ENCODE measurements at regions not wholly inside any gene's neighbourhood (a gene's known extent, or its start where the extent isn't known, plus 50 kb on each side); places are given as distances from the start of the nearest gene placed in this dataset.

DNA sequence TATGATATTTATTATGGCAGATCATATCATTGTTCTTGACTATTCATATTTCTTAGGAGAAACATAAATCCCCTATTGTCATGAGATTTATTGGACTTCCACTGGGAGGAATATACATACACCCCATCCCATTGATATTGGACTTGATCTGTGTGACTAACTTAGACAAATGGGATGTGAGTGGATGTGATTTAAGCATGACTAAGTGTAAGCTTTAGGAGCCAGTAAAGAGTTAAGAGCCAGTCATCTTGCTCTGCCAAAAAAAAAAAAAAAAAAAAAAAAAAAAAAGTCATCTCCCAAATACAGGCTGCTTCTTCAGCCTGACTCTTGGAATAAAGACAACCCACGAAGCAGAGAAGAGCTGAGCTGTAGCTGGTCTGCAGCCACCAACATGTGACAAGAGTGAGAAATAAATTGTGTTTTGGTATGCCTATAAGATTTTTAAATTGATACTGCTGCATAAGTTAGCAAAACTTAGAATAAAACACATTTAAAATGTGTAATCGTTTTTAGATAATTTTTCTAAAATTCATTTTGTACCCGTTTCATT, 595.0 kb upstream of the LRRC4C start:
- DNase-seq: no peak

DNA sequence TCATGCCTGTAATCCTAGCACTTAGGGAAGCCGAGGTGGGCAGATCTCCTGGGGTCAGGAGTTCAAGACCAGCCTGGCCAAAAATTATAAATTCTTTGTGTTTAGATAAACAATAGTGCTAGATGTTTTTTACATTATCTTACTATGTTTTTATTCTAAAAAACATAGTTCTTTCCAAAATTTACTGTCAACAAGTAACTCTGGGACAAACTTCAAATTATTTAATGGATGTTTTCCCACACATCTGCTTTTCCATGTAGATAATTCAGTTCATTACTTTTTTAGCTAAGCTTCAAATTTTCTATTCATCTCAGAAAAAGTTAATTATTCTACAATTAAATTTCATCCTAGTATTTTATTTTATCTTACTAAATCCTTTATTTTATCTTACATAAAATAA, 596.2 kb upstream of the LRRC4C start:
- DNase-seq: no peak

DNA sequence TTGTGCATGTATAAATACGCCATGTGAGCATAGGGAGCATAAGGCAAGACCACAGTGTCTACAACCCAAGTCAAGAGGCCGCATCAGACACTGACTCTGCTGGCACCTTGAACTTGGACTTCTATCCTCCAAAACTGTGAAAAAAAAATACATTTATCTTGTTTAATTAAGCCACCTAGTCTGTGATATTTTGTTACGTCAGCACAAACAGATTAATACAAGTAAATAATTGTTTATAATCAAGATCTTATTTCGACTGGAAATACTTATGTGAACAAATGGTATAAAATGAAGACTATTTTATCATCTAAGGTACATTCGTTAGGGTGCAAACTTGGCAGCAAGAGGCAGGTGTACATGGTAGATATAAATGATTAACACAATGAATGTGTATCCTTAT, 599.3 kb upstream of the LRRC4C start:
- DNase-seq: no peak

DNA sequence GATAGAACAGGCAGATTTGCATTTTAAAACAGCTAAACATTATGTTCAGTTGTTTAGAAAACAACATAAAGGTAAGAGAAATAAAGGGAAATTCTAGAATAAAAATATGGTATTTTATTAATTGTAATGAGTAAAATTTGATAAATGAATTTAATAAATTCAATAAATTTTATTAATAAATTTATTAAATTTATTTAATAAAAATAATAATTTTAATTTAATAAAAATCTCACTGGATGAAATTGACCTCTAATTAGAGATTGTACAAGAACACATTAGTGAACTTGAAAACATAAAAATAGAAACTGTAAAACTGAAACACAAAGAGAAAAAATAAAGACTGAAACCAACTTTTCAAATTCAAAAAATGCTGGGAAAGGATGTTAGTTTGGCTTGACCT, 605.7 kb upstream of the LRRC4C start:
- no peak for DNase-seq

DNA sequence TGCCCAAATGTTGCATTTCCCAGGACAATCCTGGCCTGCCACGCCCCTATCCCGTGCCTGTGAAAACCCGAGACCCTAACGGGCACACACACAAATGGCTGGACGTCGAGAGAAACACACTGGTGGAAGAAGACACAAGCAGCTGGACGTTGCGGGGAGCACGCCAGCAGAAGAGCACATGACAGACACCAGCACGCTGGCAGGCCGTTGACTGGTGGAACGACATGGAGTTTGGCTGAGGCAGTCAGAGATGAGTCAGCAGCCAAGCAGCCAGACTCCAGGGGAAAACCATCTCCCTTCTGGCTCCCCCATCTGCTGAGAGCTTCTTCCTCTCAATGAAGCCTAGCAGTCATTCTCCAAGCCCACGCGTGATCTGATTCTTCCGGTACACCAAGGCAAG, 606.7 kb upstream of the LRRC4C start:
- DNase-seq: no peak

DNA sequence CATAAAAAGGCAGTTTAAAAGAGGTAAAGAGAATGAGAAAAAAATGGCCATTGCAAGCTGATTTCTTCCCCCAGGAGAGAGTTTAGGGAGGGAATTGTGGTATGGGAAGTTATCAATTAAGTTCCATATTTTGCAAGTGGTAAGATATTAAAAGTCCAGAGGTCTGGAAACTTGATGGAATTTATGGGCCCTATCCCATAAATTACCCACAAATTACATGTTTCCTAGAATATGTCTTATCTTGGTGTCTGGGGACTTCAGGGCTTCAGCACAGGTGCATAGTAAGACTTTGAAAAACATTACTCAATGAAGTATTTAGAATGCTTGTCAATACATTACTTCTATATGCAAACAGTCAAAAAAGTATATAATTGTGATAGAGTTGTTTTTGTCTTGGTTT, 614.9 kb upstream of the LRRC4C start:
- DNase-seq: no peak

DNA sequence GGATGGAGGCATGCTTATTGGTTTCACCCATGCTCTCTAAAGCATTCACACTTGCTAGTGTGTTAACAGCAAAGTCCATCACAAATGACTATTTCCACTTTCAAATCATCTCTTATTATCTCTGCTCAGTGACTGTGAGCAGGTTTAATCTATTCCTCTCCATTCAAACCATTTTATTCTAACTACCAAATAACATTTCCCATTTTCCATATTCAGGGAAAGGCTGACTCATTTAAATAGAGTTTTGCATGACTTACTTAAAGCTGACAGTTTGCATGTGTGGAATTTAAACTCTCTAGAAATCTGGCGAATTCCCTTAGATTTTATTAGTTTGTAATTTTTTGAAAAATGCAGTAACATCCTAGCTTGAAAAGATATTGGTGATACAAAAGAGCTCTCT, 615.7 kb upstream of the LRRC4C start:
- no peak for DNase-seq

DNA sequence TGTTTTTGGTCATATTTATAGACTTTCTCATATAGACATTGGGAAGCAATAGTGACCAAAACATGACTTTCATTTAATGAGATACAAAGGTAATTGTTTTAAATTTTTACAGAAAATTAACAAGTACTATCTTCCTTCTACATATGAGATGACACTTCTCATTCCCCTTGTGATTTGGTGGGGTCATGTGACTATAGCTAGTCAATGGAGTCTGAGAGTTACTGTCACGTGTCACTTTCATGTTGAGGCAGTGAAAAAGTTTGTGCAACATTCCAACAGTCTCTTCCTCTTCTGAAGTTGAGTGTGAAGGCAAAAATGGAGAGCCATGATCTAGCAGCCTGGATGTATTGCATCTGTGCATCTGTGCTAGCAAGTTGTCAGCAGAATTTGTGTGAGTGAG, 618.3 kb upstream of the LRRC4C start:
- no peak for DNase-seq

DNA sequence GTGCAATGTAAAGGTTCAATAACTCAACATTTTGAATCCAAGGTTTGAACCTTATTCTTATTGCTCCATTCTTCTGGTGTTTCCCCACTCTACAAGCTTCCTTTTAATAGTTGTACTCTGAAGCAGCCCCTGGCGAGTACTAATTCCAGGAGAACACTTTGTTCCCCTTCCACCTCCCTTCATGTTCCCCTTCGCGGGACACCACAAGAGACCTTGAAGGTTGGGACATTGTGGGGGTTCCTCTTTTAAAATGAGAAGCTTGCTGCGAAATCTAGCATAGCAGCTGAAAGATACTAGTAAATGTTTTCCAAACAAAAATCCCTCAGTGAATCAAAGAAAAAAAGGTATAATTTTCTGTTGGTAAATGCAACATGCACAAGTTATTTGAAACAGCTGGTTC, 626.3 kb upstream of the LRRC4C start:
- DNase-seq: no peak

DNA sequence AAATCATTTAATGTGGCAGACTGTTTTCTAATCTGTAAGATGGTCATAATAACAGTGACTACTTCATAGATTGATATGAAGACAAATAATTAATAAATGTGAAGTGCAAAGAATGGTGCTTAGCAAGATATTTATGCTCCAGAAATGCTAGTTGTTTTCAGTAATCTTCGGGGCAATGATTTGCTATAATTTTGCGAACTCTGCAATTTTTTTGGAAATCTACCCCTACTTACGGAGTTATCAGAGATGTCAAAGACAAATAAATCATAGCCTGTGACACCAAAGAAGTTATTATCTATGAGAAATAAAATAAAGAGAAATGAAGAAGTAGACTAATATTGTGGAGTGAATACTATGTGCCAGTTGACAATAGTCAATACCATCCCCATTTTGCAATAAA, 634.1 kb upstream of the LRRC4C start:
- DNase-seq: no peak

DNA sequence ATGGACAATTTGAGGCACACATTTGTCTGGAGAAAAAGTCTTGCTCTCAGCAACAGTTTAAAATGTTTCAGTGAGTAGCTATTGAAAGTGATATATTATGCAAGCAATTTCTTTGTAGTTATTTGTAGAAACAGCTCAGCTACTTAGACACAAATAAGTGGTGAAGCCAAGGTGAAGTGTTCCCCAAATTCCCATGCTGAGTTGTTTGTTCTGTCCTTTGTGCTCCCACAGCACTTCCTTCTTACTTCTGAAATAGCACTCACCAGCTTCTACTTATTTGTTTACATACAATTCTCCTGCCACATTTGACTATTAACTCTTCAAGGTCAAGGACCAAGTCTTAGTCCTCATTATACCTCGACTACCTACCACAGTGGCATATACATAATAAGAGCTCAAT, 638.6 kb upstream of the LRRC4C start:
- no peak for DNase-seq

DNA sequence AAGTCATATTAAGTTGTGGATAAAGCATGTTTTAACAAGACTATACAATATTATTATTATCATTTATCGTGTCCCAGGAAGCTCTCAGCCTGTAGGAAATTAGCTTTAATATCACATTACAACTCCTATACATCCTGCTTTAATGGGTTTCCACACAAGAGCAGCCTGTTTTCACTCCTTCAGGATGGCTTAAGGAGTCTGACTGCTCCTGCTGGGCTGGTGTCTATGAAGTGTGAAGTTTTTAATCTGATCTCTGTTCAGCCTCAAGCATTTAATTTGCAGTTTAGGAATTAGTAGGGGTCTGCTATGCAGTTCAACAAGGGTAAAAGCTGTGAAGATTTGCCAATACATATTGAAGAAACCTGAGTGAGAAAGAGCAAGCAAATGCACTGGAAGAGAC, 653.4 kb upstream of the LRRC4C start:
- DNase-seq: no peak

DNA sequence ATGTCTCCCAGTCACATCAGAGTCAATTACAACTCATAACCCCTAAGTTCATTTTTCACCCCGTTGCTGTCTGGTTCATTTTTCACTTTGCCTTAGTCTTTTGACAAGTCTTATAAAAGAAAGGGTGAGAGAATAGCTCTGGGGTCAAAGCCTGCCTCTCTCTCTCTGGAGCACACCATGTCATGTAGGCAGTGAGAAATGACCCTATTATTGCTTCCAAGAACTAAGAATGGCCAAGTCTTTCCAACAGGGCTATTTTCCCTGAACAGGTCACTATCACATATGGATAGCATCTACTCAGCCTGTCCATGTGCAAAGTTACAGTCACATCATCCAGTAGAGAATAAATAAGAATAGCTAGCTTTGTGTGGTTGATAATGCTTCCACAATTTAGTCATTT, 655.5 kb upstream of the LRRC4C start:
- DNase-seq: no peak

DNA sequence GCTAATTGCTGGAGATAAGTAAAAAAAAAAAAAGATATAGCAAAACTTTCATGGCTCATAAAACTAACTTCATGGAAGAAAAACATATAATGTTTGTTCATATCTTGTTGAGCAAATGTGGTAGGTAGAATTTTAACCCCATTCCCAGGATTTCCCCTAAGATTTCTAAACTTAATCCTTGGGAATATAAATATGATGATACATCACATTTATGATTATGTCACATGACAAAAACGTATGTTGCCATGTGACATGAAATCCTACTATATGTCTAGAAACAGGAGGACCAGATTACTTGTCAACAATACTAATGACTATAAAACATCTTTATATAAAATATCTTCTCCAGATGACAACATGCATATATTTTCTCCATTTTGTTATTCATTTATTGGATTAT, 679.0 kb upstream of the LRRC4C start:
- no peak for DNase-seq

DNA sequence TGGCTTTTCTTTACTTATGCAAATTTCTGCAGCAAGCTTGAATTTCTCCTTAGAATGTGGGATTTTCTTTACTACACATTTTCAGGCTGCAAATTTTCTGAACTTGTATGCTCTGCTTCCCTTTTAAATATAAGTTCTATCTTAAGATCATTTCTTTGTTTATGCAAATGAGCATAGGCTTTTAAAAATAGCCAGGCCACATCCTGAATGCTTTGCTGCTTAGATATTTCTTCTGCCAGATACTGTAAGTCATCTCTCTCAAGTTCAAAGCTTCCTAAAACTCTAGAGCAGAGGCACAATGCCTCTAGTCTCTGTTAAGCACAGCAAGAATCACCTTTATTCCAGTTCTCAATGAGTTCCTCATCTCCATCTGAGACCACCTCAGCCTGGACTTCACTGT, 685.9 kb upstream of the LRRC4C start:
- no peak for DNase-seq

DNA sequence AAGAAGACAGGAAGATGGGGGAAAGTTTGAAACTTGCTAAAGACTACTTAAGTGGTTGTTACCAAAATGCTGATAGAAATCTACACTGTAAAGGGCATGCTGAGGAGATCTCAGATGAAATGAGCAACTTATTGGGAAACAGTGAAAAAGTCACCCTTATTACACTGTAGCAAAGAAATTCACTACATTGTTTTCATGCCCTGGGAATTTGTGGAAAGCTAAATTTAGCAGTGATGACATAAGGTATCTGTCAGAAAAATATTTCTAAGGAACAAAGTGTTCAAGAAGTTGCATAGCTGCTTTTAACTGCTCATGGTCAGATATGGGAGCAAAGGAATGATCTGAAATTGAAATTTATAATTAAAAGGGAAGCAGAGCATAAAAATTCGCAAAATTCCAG, 702.4 kb upstream of the LRRC4C start:
- no peak for DNase-seq

DNA sequence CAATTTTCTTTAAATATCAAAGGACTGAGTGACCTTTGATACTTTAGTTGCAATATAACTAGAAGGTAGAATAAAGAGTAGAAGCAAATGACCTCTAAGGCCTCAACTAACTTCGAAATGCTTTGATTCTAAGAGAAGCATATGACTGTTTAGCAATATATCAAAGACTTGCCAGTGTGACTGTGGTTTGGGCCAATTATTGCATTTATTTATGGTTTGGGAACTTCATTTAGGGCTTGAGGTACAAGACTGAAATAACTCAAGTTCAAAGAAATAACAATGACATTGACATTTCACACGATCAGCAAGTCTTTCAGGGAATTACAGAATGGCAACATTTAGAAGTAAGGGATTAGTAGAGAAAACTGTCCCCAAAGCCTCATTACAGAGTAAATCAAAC, 709.7 kb upstream of the LRRC4C start:
- DNase-seq: no peak

DNA sequence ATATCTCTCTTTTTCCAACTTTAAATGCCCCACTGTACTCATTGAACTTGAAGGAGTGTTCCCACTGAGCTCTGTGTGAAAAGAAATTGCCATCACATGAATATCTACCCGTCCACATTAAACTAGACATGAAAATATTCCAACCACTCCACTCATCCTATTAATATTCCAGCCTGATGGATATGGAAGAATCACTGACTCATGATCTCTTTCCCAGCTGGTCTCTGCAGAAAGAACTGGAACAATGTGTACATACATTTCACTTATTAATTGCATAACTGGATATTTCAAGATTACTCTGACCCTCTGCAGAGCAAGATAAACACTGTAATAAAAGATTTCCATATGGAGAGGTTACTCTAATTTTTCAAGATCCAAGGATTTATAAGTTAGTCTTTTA, 711.1 kb upstream of the LRRC4C start:
- no peak for DNase-seq

DNA sequence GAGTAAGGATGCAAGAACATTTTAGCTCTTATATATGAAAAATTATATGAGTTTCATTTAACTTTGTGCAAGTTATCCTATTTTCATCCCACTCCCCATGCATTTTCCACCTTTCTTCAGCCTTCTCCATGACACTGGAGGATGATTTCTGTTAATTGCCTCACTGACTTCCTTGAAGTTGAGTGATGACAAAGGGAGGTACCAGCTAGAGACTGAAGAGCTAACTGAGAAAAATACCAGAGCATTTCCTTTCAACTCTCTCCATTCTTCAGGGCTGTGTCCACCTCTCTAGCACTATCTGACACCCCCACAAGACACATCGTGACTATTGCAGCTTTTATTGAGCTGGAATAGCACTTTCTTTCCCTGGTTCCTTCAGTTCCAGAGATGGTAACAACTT, 711.6 kb upstream of the LRRC4C start:
- DNase-seq: no peak

DNA sequence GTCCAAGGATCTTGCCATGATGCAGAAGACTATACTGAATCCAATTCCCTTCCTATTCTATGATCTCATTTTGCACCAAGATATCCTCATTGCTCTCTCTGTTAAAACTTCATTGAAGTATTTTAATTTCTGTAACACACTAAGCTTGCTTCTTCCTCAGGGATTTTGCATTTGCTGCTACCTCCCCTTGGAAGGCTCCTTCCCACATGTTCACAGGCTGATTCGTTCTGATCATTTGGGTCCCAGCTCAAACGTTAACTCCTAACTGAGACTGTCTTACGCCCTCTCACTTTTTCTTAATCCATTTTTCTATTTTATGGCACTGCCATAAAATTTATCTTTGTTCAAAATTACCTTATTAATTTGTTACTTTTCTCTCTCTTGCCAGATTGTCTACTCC, 713.0 kb upstream of the LRRC4C start:
- no peak for DNase-seq

DNA sequence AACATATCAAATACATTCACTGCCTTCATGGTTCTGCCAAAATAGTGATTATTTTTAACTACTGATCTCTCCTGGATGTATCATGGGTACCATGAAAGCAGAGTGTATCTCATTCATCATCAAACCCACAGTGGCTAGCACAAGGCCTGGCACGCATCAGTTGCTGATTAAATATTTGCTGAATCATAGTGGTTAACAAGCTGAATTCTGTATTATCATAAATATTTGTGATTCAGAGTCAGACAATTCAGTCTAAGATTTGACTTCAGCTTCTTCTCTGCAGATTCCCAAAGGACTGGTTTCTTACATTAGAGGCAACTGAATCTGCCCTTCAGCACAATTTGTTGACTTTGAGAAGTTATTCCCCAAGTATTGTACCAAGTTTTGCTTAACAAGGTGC, 715.8 kb upstream of the LRRC4C start:
- DNase-seq: no peak

DNA sequence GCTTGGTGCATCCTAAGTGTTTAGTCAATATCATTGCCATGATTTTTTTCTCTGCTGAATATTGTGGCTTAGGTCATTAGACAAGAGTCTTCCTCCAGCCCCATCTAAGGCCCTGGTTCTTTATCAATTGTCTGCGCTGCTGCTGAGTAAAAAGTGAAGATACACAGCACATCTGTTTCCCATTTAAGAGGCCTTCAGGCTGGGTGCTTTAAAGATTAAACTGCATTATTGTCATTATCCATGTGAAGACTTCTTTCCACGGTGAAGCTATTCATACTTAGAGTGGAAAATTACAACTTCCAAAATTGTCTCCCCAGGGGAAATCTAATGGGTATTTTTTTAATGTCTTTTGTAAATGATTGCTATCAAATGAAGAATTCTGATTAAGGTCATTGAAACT, 719.8 kb upstream of the LRRC4C start:
- DNase-seq: no peak

DNA sequence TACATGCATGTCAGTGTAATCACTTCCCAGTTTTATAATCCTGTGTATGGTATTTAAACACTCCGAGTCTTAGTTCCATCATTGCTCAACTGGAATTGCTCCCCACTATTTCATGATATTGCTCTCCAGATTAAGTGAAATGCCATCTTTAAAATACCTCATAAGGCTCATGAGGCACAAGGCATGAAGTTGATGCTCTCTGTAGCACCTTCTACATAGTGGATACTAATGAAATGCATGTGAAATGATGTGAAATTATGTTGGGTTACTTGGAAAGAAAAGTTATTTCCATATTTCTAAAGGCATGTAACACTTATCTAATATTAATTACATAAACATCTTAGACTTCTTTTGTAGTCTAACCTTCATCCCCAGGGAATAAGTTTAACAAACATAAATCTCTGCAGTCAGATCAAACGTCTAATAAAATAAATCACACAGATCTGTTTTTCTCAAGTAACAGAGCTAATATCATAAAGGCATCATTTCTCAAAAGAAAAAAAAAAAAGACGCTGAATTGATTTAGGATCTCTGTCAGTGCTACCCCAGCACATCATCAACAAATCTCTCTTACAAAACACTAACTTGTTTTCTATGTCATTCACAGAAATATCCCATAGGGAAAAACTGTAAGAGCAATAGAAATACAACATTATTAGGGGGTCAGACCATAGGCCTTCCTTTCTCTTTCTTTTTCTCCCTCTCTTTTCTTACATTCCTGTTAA, 736.0 kb upstream of the LRRC4C start:
- no peak for DNase-seq

DNA sequence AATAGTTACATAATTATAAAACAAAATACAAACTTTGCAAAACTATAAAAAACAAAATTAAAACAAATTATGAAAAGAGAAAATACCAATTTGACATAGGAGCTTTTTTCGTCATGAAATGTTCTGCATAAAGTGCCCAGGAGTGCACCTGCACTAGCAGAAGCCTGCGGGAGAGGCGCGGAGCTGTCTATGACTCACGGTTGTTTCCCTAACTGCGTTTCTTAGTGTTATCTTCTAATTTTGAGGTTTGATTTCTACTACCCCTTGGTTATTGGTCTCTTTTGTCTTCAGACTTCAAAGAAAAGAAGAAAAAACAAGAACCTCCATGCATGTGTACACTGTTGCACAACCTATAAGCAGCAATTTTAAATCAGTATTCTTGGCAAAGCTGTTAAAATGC, 740.9 kb upstream of the LRRC4C start:
- DNase-seq: no peak

DNA sequence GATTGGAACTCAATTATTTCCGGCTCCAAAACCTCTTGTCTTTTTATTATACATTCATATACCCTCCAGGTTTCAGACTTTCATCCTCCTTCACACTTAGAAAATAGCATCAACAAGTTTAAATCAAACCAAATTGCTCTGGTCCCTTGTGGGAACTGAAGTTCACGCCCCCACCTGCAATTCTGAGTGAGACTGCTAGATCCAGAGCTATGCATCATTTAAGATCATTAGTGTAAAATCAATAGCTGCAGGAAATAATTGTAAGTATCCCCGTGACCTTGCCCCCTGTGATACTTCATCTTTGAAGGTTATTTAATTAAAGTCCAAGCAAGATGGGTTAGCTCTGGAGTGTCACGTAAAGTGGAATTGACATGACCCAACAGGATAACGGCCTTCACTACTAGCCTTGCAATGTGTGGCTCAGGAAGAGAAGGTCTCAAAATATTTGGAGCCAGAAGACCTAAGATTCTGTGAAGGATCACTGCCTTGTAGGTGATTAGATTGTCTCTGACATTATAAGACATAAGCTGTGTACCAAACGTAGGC, 742.2 kb upstream of the LRRC4C start:
- no peak for DNase-seq

All from activated CD4-positive, alpha-beta T cell treated with anti-CD3 and anti-CD28 coated beads for 48 hours (primary cell).